EL (cell line): ENCODE measurements at regions not wholly inside any gene's neighbourhood (a gene's known extent, or its start where the extent isn't known, plus 50 kb on each side); places are given as distances from the start of the nearest gene placed in this dataset.
A peak's percentile ranks its signal among the peaks of the same experiment; 100 is the strongest.
"Not testable (repeated sequence)": the region's sequence is repeated elsewhere in the genome, so short reads cannot be mapped to it uniquely, and the experiment has no call there.

ENCODE experiments used
- DNase-seq: peaks from one replicate; pipeline ENCODE4 v3.0.0-alpha.2; 2016

DNA sequence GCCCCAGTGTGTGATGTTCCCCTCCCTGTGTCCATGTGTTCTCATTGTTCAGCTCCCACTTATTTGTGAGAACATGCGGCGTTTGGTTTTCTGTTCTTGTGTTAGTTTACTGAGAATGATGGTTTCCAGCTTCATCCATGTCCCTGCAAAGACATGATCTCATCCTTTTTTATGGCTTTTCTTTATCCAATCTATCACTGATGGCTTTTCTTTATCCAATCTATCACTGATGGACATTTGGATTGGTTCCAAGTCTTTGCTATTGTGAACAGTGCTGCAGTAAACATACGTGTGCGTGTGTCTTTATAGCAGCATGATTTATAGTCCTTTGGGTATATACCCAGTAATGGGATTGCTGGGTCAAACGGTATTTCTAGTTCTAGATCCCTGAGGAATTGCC is 455.8 kb downstream of the MAT2B start:
- not testable (repeated sequence) for DNase-seq

DNA sequence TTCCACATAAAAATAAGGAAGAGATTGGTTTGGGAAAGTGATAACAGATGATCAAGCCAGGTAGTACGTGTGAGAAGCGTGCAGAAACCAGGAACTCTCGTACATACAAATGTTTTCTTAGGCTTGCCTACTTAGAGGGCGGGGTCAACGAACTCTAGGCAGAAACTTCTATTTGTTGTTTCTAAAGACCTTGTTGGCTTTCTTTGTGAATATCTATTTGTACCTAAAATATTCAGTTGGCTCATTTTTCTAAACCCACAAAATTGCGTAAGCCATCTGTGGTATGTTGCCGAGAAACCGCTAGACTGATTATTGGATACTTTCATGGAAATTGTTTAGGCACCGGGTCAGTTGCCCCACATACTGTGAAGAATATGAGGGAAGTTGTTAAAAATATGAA is 458.5 kb downstream of the MAT2B start:
- peak; percentile 44 for DNase-seq

DNA sequence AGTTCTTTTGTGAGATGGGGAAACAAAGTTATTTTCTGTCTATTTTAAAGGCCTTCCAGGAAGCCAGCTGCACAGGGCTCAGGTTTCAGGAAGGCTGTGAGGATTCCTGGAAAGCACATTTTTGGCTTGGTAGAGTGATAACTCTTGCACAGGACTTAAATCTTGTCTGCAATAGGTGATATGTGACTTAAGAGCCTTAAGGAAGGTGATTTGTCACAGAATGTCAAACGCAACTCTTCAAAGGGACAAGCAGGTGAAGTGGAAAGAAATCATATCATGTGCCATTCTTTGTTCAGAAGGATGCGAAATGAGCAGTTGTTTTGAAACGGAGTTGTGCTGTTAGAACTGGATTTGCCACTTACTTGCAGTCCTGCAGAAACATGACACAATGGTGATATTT is 459.3 kb downstream of the MAT2B start:
- no peak for DNase-seq

DNA sequence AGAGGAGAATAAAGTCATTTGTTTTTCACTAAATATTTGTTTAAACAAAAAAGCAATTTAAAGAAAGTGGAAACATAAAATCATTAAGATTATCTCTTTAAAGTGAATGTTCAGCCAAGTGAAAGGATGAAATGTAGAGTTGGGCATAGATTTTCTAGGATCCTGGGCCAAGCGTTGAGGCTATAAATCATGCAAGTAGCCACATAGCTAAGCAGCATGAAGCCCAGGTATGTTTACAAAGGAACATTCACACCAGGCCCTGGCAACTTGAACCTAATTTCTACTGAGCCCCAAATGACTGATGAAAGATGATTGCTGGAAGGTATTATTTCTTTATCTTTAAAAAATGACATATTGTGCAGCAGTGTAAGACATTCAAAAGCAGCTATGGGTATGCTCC is 461.8 kb downstream of the MAT2B start:
- no peak for DNase-seq

- DNase-seq, result no peak
Observed at GRCh38 chr5:163968651-163969050, 463.2 kb downstream of the MAT2B start.

- peak; percentile 29 for DNase-seq
Observed at GRCh38 chr5:163976696-163977095, 471.3 kb downstream of the MAT2B start.

DNA sequence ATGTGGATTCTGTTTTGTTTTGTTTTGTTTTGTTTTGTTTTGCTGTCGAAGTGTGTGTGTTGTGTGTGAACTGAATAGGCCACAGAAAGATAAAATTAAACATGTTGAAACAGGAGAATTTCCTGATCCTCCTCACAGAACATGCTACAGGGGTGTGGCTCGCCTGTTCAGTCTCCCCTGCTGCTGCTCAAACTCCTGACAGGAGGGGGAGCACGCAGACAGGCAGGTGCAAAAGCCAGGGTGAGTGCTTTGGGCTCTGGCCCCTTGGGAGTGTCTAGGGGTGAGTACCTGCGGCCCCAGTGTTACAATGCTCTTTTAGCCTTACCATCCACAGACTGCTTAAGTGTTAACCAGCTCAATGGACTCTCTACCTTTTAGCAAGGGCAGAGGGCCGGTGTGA is 473.5 kb downstream of the MAT2B start:
- no peak for DNase-seq

- DNase-seq, result no peak
Observed at GRCh38 chr5:163988566-163988965, 483.1 kb downstream of the MAT2B start.

DNA sequence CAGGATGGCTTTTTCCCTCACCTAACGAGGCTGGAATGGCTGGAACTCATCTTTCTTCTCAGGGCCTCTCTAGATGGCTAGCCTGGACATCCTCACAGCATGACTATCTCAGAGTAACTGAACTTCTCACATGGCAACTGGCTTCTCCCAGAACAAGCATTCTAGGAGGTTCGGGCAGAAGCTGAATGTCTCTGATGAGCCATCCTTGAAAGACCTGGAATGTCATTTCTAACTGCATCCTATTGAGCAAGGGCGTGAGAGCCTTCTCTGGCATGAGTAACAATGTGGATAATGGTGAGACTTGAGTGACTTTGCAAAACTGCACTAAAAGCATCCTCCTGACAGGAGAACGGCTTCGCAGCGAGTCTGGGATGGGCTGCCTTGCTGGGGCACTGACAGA is 487.7 kb downstream of the MAT2B start:
- DNase-seq, result no peak

GRCh38 chr5:163995206-163995605 is 489.8 kb downstream of the MAT2B start:
- no peak for DNase-seq

DNA sequence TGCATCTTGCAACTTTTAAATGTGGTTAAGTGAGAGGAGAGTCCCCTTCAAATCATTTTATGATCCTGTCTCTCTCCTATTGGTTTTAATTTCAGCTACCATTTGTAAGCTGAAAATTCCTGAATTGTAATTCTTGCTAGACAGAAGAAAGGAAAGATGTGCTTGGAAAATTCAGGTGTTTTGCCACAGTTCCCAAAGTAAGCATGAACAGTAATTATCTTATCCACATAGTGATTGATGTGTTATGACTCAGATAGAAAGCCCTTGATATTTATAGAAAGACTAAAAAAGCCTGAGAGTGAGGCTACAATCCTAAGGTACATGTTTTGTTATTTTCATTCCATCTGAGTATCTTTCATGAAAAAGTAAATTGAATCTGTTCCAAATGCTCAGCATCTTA is 492.5 kb downstream of the MAT2B start:
- DNase-seq, result no peak

DNA sequence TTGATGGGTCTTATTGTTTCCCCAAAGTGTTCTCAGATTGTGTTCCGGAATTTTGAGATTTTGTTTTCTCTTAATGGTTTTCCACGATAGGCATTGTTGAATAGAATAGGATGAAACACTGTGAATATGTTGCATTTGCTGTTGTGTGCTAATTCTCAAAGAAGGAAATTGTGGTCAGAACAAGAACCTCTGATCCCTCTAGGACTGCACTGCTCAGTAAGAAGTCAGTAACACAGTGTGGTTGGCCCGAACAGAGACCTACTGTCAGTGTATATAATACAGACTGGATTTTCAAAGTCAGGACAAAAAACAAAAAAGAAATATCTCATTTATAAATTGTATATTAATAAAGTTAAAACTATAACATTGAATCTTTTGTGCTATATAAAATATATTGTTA is 494.8 kb downstream of the MAT2B start:
- DNase-seq, result no peak

- DNase-seq, result no peak
Observed at GRCh38 chr5:164000819-164001218, 495.4 kb downstream of the MAT2B start.

- DNase-seq, result no peak
Observed at GRCh38 chr5:164002214-164002613, 496.8 kb downstream of the MAT2B start.

DNA sequence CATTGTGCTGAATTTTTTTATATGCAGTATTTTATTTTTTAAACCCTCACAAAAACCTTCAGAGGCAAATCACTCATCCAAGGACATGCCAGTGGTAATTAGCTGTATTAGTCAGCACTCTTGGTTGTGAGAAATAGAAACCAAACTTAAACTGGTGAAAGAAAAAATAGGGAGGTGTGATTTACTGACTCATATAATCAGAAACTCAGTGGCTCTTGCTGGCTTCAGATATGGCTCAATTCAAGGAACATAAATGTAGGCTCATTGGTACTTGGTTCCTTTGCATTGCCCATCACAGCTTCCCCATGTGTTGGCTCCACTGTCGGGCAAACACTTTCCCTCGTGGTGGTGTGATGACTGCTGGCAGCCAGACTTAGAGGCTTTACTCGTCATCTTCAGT is 497.2 kb downstream of the MAT2B start:
- peak; percentile 2 for DNase-seq

DNA sequence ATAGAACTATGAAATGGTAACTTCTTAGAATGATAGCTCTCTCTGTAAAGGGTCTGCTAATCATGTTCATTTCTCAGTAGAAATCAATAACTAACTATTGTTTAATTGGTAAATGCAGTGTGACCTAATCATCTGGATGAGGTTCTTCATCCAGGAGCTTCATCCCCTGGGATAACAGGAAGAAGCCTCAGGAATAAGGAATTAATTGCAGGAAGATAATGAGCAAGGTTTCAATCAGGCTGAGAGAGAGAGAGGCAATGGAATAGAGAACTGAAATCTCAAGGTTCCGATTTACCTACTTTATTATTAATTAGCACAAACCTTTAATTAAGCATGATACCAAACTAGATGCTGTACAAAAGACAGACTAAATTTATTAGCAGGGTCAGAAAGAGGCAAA is 499.7 kb downstream of the MAT2B start:
- no peak for DNase-seq

DNA sequence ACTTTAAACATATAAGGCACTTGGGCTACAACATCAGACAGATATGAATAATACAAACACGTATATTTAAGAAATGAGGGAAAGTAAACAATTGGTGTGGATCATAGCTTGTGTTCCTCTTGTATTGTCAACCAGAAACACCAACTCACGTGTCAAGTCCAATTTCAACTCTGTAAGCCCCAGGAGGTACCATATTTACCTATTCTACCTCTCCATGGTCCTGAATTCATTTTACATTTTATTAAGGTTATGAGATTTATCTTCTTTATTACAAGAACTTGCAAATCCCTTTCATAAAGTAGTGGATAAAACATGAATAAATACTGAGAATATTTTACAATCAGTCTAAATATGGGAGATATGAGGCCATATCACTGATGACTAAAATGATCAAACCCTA is 501.6 kb downstream of the MAT2B start:
- DNase-seq, result no peak

DNA sequence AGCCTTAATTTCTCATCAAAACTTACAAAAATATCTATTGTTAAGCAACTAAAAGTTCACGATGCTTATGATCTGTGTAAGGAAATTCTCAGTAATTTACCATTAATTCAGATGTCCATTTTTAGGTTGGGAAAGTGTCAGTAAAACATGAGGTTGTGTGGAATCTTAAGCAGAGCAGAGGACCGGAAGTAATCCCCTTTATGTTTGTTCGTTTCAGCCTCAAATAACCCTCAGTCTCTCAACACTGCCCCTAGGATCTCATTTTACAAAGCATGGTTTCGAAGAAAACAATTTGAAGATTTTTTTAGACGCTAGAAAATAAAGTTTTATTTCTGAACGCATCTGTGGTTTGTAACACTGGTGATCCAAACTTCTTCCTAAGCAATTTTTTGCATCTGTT is 504.2 kb downstream of the MAT2B start:
- DNase-seq, result no peak

DNA sequence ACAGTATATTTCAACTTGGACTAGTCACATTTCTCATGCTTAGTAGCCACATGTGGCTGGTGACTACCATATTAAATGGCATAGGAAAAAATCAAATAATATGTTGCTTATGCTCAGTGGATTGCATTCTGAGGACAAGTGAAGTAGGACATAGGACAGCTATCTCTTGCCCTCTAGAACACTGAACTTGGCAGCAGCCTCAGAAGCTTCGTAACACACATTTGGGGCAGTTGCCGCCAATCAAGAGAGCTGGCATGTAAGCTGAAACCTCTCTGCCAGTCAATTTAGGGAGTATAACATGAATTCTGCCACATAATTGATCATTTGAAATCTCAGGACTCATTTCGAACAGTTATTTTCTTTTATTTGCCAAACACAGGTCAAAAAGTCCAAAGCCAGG is 505.5 kb downstream of the MAT2B start:
- no peak for DNase-seq

DNA sequence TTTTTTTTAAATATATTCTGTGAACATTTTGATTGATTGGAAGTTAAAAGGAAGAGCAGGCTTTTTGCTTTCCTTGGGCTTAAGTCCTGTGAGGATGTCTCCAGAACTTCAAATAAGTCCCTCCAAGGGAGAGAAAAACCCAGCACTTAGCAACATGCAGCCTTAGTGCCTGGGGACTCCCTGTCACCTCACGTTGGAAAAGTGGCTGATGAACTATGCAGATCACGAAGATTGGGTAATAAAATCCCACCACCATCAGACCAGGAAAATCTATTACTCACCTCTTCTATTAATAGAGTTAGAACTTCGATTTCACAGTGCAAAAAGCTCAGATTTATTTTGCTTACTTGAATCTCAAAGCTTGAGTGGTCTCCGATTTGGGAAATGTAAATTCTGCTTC is 507.0 kb downstream of the MAT2B start:
- no peak for DNase-seq

DNA sequence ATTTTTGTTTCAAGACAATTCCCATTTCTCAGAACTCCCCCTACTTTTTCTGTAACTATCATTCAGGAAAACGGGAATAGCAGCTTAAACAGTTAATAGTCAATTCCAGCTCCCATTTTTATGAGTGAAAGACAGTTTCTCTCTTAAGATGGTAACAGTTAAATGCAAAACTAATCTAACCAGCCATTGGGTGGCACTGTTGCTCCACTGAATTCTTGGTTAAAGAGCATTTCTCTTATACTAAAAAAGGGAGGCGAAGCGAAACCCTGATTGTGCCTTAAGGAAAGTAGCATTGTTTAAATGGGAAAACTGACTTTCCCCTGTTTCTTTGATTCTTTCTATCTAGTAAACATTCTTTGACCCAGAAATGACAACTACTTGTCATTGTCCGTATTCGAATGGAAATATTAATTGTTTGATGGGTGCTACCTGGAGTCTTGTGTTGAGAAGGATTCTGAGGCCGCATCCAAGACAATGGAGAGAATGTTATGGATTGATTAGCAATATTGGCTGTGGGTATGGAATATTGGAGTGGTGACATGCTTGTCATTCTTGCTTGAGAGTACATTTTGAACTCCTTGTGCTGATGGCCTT is 507.8 kb downstream of the MAT2B start:
- peak; percentile 63 for DNase-seq

GRCh38 chr5:164020116-164020515 is 514.7 kb downstream of the MAT2B start:
- peak; percentile 18 for DNase-seq

DNA sequence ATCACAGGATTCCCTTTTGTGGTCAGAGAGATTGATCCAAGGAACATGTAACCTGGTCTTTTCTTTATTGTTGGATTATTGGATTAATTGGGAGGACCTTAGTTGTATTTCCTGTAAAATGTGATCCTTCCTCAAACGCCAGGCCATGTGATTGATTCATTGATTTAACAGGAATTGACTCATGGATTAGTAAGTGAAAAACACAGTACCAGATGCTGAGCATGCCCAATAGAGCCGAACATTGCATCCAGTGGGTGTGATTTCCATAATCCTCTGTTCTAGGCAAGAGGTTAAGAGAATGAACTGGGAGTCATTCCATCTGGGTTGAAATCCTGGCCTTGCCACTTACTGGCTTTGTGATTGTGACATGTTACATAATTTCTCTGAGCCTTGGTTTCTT is 522.3 kb downstream of the MAT2B start:
- DNase-seq, result no peak

DNA sequence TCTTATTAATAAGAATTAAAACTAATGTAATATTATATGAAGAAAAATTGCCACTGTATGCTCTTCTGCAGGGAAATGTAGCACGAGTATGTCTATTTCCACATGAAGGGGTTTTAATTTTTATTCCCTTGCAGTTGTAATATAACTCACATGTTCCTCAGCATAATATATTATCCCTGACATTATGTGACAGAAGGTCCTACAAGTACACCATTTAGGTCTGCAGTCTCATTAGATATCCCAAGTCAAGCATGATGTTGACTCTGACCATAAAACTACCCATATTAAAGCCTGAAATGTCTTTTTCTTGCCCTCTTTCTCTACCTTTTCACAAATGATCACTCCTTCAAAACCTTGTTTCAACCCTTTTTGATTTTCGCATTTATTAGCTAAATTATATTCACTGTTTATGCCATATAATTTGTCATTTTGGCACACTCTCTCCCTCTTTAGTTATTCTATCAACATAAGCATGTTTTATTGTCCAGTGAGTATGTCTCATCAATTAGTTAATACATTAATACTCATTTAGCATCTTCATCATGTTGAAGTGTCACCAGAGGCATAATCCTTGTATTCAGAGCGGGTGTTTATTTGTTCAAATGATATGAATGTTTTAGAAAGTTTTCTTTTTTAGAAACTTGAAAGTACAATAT is 532.8 kb downstream of the MAT2B start:
- DNase-seq, result no peak

DNA sequence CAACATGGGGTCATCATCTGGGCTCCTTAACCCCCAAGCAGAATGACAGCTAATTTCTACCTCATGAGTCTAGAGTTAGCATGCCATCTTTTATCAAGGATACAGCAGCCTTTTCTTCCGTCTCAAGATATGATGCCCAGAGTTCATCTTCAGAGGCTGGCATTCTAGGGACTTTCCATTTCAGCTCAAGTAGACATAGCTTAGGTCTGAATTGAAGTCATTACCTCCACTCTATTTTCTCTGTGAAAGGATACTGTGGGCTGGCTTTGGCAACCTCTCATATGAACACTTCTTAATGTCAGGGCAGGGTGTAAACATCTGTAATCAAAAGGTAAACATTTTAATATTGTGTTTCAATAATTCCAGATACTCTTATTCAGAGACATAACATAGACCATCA is 535.7 kb downstream of the MAT2B start:
- no peak for DNase-seq
